ENCODE measurements at regions not wholly inside any gene's neighbourhood (a gene's known extent, or its start where the extent isn't known, plus 50 kb on each side); places are given as distances from the start of the nearest gene placed in this dataset.
"Not testable (repeated sequence)": the region's sequence is repeated elsewhere in the genome, so short reads cannot be mapped to it uniquely, and the experiment has no call there.

DNA sequence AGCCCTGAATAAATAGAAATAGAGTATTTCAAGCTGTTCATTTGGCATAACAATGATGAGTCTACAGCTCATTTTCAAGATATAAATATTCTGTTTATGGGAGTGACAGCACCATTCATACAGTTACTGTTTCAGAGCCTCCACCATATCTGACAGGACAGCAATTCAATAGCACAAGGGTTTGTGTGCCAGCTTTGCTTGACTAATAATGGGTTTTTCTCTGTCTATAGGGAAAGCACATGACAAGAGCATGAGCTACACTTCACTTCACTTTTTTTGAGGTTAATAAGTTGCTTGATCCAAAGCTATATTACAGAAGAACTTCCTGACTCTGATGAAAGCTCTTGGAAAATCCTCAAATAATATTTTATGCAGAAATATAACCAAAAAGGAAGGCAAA, 297.1 kb downstream of the RPIA start:
- H3K9me3 ChIP-seq, DNase-seq, H3K27me3 ChIP-seq, H3K4me3 ChIP-seq, H3K36me3 ChIP-seq: not testable (repeated sequence)

GRCh38 chr2:88992819-88993218, 301.3 kb downstream of the RPIA start:
- H3K36me3 ChIP-seq, H3K9me3 ChIP-seq, H3K27me3 ChIP-seq, DNase-seq, H3K4me3 ChIP-seq: not testable (repeated sequence)

DNA sequence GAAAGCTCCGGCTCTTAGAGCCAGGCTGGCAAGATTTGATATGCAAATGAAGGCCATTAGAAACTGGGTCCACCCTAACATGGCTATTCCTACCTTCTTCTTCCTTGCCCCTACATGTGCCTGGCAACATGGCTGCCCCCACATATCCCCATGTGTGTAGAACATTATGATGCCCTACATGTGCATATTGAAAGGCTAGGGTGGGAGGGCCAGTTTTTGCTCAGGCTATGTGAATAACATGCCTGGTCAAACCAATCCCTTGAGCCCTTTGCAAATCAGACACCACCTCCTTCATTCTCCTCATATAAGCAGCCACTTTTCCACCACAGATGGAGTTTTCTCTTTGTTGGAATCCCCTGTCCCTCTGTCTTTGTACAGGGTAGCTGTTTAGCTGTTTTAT, 303.4 kb downstream of the RPIA start:
- H3K9me3 ChIP-seq, H3K4me3 ChIP-seq, H3K36me3 ChIP-seq, H3K27me3 ChIP-seq, DNase-seq: not testable (repeated sequence)

GRCh38 chr2:88996588-88996987, 305.1 kb downstream of the RPIA start:
- not testable (repeated sequence) for DNase-seq, H3K36me3 ChIP-seq, H3K4me3 ChIP-seq

DNA sequence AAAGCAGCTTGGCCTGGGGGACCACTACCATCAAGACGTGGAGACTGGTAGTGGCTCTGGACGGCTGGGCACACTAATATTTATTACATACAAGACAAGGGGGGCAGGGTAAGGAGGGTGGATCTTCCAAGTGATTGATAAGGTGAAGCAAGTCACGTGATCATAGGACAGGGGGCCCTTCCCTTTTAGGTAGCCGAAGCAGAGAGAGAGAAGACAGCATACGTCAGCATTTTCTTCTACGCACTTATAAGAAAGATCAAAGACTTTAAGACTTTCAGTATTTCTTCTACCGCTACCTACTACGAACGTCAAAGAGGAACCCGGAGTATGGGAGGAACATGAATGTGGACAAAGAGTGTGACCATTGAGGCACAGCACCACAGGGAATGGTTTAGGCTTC, 307.9 kb downstream of the RPIA start:
- Histone ChIP-seq H3K4me3 (no peak overlapping the region), H3K27me3 (no peaks in the 10 kb centered on the region; the same call in 1 of the 2 replicates), H3K36me3 (no peaks in the 10 kb centered on the region), H3K9me3 (no peaks in the 10 kb centered on the region)
- no peak for DNase-seq

More at GRCh38 chr2:88996588-88996987, 305.1 kb downstream of the RPIA start:
- not testable (repeated sequence) for H3K9me3 ChIP-seq, H3K27me3 ChIP-seq

DNA sequence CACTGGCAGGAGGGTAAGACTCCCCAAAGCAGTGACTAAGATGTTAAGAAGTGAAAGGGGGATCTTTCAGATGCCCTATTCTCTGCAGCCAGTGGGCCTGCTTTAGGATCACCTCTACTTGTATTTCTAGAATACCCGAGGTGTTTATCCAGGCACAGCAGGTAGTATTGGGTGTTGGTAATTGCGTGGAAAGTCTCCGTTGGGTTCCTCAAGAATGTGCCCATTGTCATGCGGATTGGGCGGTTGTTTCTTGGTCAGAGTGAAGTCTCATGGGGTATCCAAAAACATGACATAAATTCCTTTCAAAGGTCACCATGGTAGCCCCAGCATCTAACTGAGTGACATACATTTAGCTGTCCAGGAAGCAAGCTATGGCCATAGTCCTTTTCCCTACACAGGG, 308.8 kb downstream of the RPIA start:
- Histone ChIP-seq H3K4me3 (no peak overlapping the region), H3K27me3 (no peaks in the 10 kb centered on the region; the same call in 1 of the 2 replicates), H3K9me3 (no peaks in the 10 kb centered on the region), H3K36me3 (no peaks in the 10 kb centered on the region)
- no peak for DNase-seq

DNA sequence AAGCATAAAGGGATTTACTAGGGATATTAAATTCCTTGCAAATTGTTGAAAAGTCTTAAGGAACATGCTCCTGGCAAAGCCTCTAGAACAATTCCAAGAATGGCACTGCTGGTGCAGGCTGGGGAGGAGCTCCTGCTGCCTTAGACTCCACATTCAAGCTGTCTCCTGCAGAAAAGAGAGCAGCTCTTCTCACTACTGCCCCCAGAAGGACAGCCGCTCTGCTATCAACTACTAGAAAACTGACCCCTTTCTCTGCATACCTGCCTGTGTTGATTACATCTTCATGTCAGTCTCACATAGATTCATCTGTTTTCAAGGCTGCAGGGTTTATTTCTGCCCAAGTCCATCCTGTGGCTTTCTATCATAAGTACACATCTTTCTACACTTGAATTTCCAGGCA, 312.8 kb downstream of the RPIA start:
- H3K4me3 ChIP-seq, H3K27me3 ChIP-seq, DNase-seq, H3K36me3 ChIP-seq, H3K9me3 ChIP-seq: not testable (repeated sequence)

DNA sequence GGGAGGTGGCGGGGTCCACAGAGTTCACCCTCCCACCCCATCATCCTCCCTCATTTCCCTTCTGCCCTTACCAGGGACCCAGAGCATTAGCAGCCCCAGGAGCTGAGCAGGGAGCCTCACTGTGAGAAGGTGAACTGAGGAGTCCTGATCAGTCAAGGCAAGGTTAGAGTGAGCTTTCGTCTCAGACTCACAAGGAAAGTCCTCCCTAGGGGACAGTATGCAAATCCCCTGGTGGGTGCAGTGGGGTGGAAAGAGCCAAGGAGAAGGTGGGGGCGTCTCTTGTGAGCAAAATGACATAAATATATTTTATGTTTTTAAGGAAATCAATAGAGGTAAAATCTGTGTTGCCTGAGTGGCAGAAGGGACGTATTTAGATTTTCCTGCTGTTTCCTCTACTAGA, 329.1 kb downstream of the RPIA start:
- H3K27me3 ChIP-seq, H3K9me3 ChIP-seq, H3K36me3 ChIP-seq, H3K4me3 ChIP-seq, DNase-seq: not testable (repeated sequence)

GRCh38 chr2:89026296-89026695, 334.8 kb downstream of the RPIA start:
- not testable (repeated sequence) for H3K9me3 ChIP-seq, DNase-seq, H3K27me3 ChIP-seq, H3K4me3 ChIP-seq, H3K36me3 ChIP-seq

GRCh38 chr2:89027115-89027514, 335.6 kb downstream of the RPIA start:
- not testable (repeated sequence) for H3K4me3 ChIP-seq, H3K36me3 ChIP-seq, H3K27me3 ChIP-seq, DNase-seq, H3K9me3 ChIP-seq

- not testable (repeated sequence) for H3K4me3 ChIP-seq, DNase-seq, H3K27me3 ChIP-seq, H3K9me3 ChIP-seq, H3K36me3 ChIP-seq
Observed at GRCh38 chr2:89027536-89027935, 336.1 kb downstream of the RPIA start.

DNA sequence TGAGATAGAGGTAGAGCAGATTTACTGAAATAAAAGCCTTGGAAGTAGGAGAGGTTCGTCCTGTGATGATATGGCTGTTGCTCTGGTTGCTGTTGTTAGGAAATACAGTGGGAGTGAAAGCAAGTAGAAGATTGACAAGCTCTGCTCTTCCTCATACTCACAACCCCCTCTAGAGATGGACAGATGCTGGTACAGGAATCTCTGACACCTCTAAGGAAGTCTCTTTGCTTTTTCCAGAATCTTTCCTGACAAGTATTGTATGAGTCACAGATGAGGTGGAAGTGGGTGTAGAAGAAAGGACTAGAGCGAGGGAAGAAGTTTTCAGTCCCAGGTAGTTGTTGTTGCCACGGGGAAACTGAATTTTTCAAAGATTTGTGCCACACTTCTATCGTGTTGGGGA, 337.8 kb downstream of the RPIA start:
- not testable (repeated sequence) for H3K4me3 ChIP-seq, DNase-seq, H3K36me3 ChIP-seq, H3K9me3 ChIP-seq, H3K27me3 ChIP-seq

DNA sequence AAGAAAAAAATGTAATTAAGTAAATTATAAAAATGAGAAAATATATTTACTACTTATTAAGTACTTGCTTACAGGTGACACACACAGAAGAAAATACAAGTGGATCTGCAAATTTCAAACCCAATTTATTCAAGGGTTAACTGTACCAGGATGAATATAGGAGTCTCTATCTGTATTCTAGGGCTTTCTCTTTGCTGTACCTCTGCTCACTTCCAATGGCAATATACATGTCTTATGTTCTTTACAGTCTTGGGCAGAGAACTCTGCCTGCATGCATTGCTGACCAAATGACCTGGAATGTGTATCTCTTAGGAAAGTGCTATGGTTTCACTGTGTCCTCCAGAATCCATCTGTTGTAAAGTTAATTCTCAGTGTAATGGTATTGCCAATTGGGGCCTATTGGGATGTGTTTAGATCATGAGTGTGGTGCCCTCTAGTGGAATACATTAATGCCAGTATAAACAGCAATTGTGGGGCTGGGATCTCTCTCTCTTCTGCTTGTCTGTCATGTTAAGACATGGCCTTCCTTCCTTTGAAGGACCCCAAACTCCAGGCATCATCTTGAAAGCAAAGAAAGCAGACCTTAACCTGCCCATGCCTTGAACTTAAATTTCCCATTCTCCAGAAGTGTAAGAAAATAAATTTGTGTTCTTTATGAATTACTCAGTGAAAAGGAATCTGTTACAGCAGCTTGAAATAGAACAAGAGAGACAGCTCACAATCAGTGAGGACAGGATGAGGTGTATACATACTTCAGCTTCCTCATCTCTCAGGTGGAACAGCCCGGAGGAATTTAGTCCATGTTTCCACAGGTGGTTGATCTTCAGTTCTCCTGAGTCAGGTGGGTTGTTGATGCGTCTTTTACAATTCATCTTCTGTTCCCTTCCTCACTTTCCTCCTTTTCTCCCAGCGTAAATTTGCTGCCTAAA, 356.9 kb downstream of the RPIA start:
- DNase-seq, H3K9me3 ChIP-seq, H3K27me3 ChIP-seq, H3K4me3 ChIP-seq, H3K36me3 ChIP-seq: not testable (repeated sequence)

- not testable (repeated sequence) for H3K36me3 ChIP-seq, H3K4me3 ChIP-seq, H3K27me3 ChIP-seq, DNase-seq, H3K9me3 ChIP-seq
Observed at GRCh38 chr2:89058616-89059015, 367.1 kb downstream of the RPIA start.

- not testable (repeated sequence) for H3K36me3 ChIP-seq, H3K27me3 ChIP-seq, DNase-seq
Observed at GRCh38 chr2:89061174-89061573, 369.7 kb downstream of the RPIA start.

DNA sequence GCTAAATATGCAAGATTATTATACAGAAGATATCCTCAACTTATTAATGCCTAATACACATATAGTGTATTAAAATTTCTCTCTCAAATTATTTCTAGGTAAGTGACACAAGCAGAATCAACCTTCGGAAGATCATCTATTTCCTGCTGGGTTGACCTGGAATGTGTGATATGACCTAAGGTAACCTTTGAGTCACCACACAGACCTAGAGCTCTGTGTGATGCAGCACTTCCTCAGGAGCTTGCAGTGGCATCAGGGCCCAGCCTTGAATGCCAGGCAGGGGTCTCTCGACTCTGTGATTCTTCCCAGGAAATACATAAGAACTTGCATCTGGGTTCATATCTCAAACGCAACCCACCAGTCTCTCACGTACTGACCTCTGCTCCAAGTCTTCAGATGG, 385.3 kb downstream of the RPIA start:
- not testable (repeated sequence) for H3K4me3 ChIP-seq, DNase-seq, H3K27me3 ChIP-seq, H3K9me3 ChIP-seq, H3K36me3 ChIP-seq

More at GRCh38 chr2:89061174-89061573, 369.7 kb downstream of the RPIA start:
- H3K4me3 ChIP-seq, H3K9me3 ChIP-seq: not testable (repeated sequence)

- H3K27me3 ChIP-seq, H3K9me3 ChIP-seq, H3K36me3 ChIP-seq, H3K4me3 ChIP-seq, DNase-seq: not testable (repeated sequence)
Observed at GRCh38 chr2:89092911-89093310, 401.4 kb downstream of the RPIA start.

GRCh38 chr2:89095060-89095459, 403.6 kb downstream of the RPIA start:
- not testable (repeated sequence) for H3K36me3 ChIP-seq, H3K4me3 ChIP-seq, DNase-seq, H3K9me3 ChIP-seq, H3K27me3 ChIP-seq

Data from MG63 (cell line).